K562 (cell line): ENCODE measurements at regions not wholly inside any gene's neighbourhood (a gene's known extent, or its start where the extent isn't known, plus 50 kb on each side); places are given as distances from the start of the nearest gene placed in this dataset.

Experiments used
- ATAC-seq: fragments of 200-7000 bp; cut with Tn5 transposase; 3 replicates; pipeline ENCODE4 v1.9.1; 2020; ENCODE audit warnings: moderate library complexity
- BruUV-seq: library from RNA; stranded (reverse); fragments of 400-500 nt; replicated peaks from 2 replicates; lab custom pipeline; 2021; lab: Mats Ljungman, UMichigan
- CTCF ChIA-PET: fragments of 300-600 bp; formaldehyde crosslinking; extraction: SDS; loops from one replicate; lab custom pipeline; 2021; ENCODE audit warnings: low intra/inter-chr PET ratio; lab: Yijun Ruan, JAX
- POLR2A ChIA-PET: fragments of 300-600, 350-650 bp; sonication (Branson Sonifier 250); formaldehyde crosslinking; extraction: SDS; loops from one replicate; lab custom pipeline; 2021; ENCODE audit warnings: antibody characterized with exemption, inconsistent platforms; lab: Yijun Ruan, JAX
- DNase-seq, 4 experiments: peaks; one replicate each; pipeline versions ENCODE4 v3.0.0 to v3.0.0-alpha.2; 2011 to 2018; ENCODE audit warnings: low spot score in 3 of 4, mixed read lengths in 3 of 4; ENCODE audit errors: extremely low read depth in 1 of 4
- FAIRE-seq: peaks from 2 replicates; lab custom pipeline; 2011; peaks lifted over from hg19 to GRCh38; lab: Jason Lieb, UNC
- H2AFZ ChIP-seq: 2 replicates; pipeline ENCODE4 v1.6.0; 2011; ENCODE audit warnings: low read depth, low read length, control low read depth, inconsistent platforms
- H3K27ac ChIP-seq: fragments of 200-600 bp; 3 replicates; pipeline ENCODE4 v1.8.0; 2011; ENCODE audit warnings: low read depth, mild to moderate bottlenecking, control low read depth, inconsistent platforms, low read length, moderate library complexity, mixed read lengths; ENCODE audit errors: extremely low read depth
- H3K27me3 ChIP-seq, 2 experiments: fragments of 300-600 bp in 1 of 2; 2 replicates in 1 of 2; 3 replicates in 1 of 2; pipeline versions ENCODE4 v1.6.0 to v1.8.0; 2011; ENCODE audit warnings: inconsistent platforms in 2 of 2, low read length in 2 of 2, mild to moderate bottlenecking in 1 of 2, mixed read lengths in 1 of 2, moderate library complexity in 1 of 2; ENCODE audit not compliant: control insufficient read depth in 2 of 2, insufficient read depth in 2 of 2
- H3K36me3 ChIP-seq: fragments of 300-600 bp; 3 replicates; pipeline ENCODE4 v1.8.0; 2011; ENCODE audit warnings: mild to moderate bottlenecking, low read length, inconsistent platforms; ENCODE audit not compliant: control insufficient read depth, insufficient read depth
- H3K4me1 ChIP-seq, 2 experiments: fragments of 200-600 bp in 1 of 2; replicated peaks in 1 of 2; 2 replicates in 1 of 2; 3 replicates in 1 of 2; pipeline versions ENCODE4 v1.5.1 to v1.8.0; 2011; ENCODE audit warnings: inconsistent platforms in 2 of 2, low read length in 2 of 2, mild to moderate bottlenecking in 1 of 2, mixed read lengths in 1 of 2, moderate library complexity in 1 of 2; ENCODE audit not compliant: control insufficient read depth in 2 of 2, insufficient read depth in 2 of 2
- H3K4me2 ChIP-seq: 2 replicates; pipeline ENCODE4 v1.6.1; 2011; ENCODE audit warnings: low read length, control low read depth, inconsistent platforms, mixed read lengths; ENCODE audit not compliant: insufficient read depth
- H3K4me3 ChIP-seq: fragments of 200-600 bp; sonication (generic), shearing (Covaris generic); 2 replicates; pipeline ENCODE4 v1.5.1; 2016; ENCODE audit warnings: control low read depth, inconsistent platforms
- H3K79me2 ChIP-seq: fragments of 200-600 bp; 3 replicates; pipeline ENCODE4 v1.8.0; 2011; ENCODE audit warnings: low read length, inconsistent platforms; ENCODE audit not compliant: control insufficient read depth, insufficient read depth
- H3K9ac ChIP-seq, 2 experiments: 2 replicates each; pipeline versions ENCODE4 v1.6.0 to v1.6.1; 2011; ENCODE audit warnings: low read depth in 2 of 2, low read length in 2 of 2, control low read depth in 1 of 2, inconsistent platforms in 1 of 2, mild to moderate bottlenecking in 1 of 2, mixed read lengths in 1 of 2; ENCODE audit not compliant: insufficient read depth in 1 of 2
- H3K9me1 ChIP-seq: one replicate; pipeline ENCODE4 v1.6.0; 2011; ENCODE audit warnings: inconsistent platforms, mild to moderate bottlenecking, low read length, moderate library complexity; ENCODE audit not compliant: control insufficient read depth, insufficient read depth
- H3K9me3 ChIP-seq: replicated peaks from 2 replicates; pipeline ENCODE4 v1.5.1; 2011; ENCODE audit warnings: low read depth, low read length, inconsistent platforms; ENCODE audit not compliant: control insufficient read depth, insufficient read depth
- H4K20me1 ChIP-seq: replicated peaks from 2 replicates; pipeline ENCODE4 v1.6.1; 2011; ENCODE audit warnings: low read length, inconsistent platforms, mixed read lengths; ENCODE audit not compliant: control insufficient read depth, insufficient read depth
- ATF1 ChIP-seq, 2 experiments: fragments of 450-650 bp in 1 of 2; IDR thresholded peaks; 2 replicates each; pipeline ENCODE4 v1.6.1; 2016; ENCODE audit warnings: missing compliant biosample characterization in 1 of 2, missing genetic modification characterization in 1 of 2
- SMAD2 ChIP-seq: fragments of 150-350 bp; IDR thresholded peaks from 2 replicates; pipeline ENCODE4 v1.6.1; 2014; ENCODE audit warnings: low read depth, mild to moderate bottlenecking, low read length
- TARDBP ChIP-seq: fragments of 450-650 bp; IDR thresholded peaks from 2 replicates; pipeline ENCODE4 v1.6.1; 2016
- TEAD1 ChIP-seq, 2 experiments: fragments of 450-650 bp in 1 of 2; sonication (generic) in 1 of 2; formaldehyde crosslinking; IDR thresholded peaks; 2 replicates each; pipeline versions ENCODE4 v1.4.0 to v1.8.0; 2020 to 2022; ENCODE audit warnings: mild to moderate bottlenecking in 2 of 2, missing genetic modification reagents in 1 of 2
- ZNF12 ChIP-seq: sonication (generic); formaldehyde crosslinking; IDR thresholded peaks from 2 replicates; pipeline ENCODE4 v1.4.0; 2020; ENCODE audit warnings: mild to moderate bottlenecking, missing genetic modification reagents
- ZNF134 ChIP-seq: fragments of 250-450 bp; sonication (Bioruptor Pico); conservative IDR thresholded peaks from 2 replicates; pipeline ENCODE4 v1.4.0; 2020
- WGBS: fragments of 100-300 bp; shearing (Covaris generic); methylation state at CpG from one replicate; pipeline ENCODE4 v1.1.6; 2016; ENCODE audit warnings: low coverage, mixed read lengths; ENCODE audit not compliant: insufficient coverage; ENCODE audit errors: missing lambda C conversion rate; 5-methylcytosine and 5-hydroxymethylcytosine counted together
- in situ Hi-C: fragments of 300-500 bp; cut with MboI; formaldehyde crosslinking; loops from 4 replicates; pipeline ENCODE4 v1.15.0; 2018; ENCODE audit warnings: inconsistent platforms, mixed read lengths
- intact Hi-C: fragments of 100-400 bp; cut with micrococcal nuclease; formaldehyde crosslinking; loops from 2 replicates; pipeline ENCODE4 v1.14.2; 2022
- TF ChIP-seq, protein P1 (sequence below): fragments of 450-650 bp; conservative IDR thresholded peaks from 2 replicates; pipeline ENCODE4 v1.6.1; 2016; ENCODE audit warnings: missing genetic modification characterization, low read depth, mild to moderate bottlenecking, missing compliant biosample characterization, moderate library complexity

DNA sequence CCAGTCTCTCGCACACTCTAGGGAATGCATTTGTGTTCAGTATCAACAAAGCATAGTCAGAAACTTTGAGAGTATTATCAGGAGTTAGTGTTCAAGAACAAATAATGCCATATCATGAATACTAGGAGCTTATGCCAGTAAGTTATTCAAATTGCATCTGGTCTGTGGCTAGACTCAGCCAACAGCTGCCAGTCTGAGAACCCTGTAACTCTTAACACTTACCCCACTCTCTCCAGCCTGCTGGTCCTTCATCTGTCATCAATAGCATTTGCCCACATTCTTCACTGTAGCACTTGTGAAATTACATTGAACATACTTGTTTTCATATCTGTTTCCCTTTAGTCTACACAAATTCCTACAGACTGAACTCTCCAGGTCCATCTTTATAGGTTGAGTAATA is 1157.5 kb upstream of the RAG2 start:
- CTCF ChIA-PET = no interaction called here
- WGBS = 0% methylated on average over 1 of the region's 1 CpG
- FAIRE-seq (no peak), ATAC-seq (no peak), DNase-seq (no peak)
- intact Hi-C loops = no loop called here
- H3K36me3 ChIP-seq = no peaks in the 10 kb centered on the region
- H3K9me3 ChIP-seq = no peaks in the 10 kb centered on the region
- in situ Hi-C loops = no loop called here
- H3K4me3 ChIP-seq = no peak overlapping the region
- H3K4me1 ChIP-seq = no peaks in the 10 kb centered on the region
- no peak overlapping the region for H3K4me2 ChIP-seq
- POLR2A ChIA-PET = no interaction called here
- no peaks in the 10 kb centered on the region for H3K27me3 ChIP-seq
- no peak for TF ChIP-seq TARDBP
- no TSS peak for BruUV-seq
- no peak overlapping the region for H3K27ac ChIP-seq
- no peaks in the 10 kb centered on the region for H4K20me1 ChIP-seq
- no peaks in the 10 kb centered on the region for H3K79me2 ChIP-seq
- H3K9me1 ChIP-seq = no peaks in the 10 kb centered on the region
- no peak overlapping the region for H3K9ac ChIP-seq
- H2AFZ ChIP-seq = no peak overlapping the region

DNA sequence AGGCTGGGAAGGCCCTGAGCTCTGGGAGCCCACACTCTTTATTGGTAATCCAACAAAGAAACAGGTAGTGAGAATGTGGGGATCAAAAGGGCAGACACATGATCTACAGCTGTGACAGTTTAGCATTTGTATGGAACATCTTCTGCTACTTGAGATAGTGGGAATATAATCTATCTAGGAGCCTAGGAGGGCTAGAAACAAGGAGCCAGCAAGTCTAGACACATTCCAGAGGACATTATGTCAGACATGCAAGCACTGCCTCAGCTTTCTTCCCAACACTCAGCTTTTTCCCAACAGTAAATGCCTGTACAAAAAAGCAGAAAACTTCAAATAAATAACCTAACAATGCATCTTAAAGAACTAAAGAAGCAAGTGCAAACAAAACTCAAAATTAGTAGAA is 1150.6 kb upstream of the RAG2 start:
- ChIA-PET CTCF (no interaction called here), POLR2A (no interaction called here)
- Histone ChIP-seq H3K9ac (no peak overlapping the region), H4K20me1 (no peaks in the 10 kb centered on the region), H3K9me3 (no peaks in the 10 kb centered on the region), H3K79me2 (no peaks in the 10 kb centered on the region), H3K36me3 (no peaks in the 10 kb centered on the region), H3K4me3 (no peak overlapping the region), H2AFZ (no peak overlapping the region), H3K4me2 (no peak overlapping the region), H3K9me1 (no peaks in the 10 kb centered on the region), H3K27ac (no peak overlapping the region), H3K4me1 (no peaks in the 10 kb centered on the region), H3K27me3 (no peaks in the 10 kb centered on the region)
- TF ChIP-seq, protein P1, sequence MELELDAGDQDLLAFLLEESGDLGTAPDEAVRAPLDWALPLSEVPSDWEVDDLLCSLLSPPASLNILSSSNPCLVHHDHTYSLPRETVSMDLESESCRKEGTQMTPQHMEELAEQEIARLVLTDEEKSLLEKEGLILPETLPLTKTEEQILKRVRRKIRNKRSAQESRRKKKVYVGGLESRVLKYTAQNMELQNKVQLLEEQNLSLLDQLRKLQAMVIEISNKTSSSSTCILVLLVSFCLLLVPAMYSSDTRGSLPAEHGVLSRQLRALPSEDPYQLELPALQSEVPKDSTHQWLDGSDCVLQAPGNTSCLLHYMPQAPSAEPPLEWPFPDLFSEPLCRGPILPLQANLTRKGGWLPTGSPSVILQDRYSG (tag) = no peak
- TF ChIP-seq ZNF134 (no peak), SMAD2 (no peak), TEAD1 (CRISPR knock-in tag; IDR thresholded peaks at IDR 0.05) (no peak), ATF1 (CRISPR knock-in tag; IDR thresholded peaks at IDR 0.05) (no peak), ATF1 (tag; IDR thresholded peaks at IDR 0.05) (no peak), ZNF12 (CRISPR knock-in tag) (no peak)
- no peak for FAIRE-seq
- DNase-seq = no peak
- BruUV-seq = no TSS peak
- in situ Hi-C loops (no loop called here), intact Hi-C loops (no loop called here)
- ATAC-seq = no peak
